Neural progenitor cell (in vitro differentiated cells): ENCODE measurements at regions not wholly inside any gene's neighbourhood (a gene's known extent, or its start where the extent isn't known, plus 50 kb on each side); places are given as distances from the start of the nearest gene placed in this dataset.

Experiments used
- DNase-seq: peaks from one replicate; pipeline ENCODE4 v3.0.0-alpha.2; 2016; ENCODE audit warnings: low spot score
- H2AFZ ChIP-seq: fragments of 200-600 bp; sonication (generic); replicated peaks from 2 replicates; pipeline ENCODE4 v1.6.1; 2016; ENCODE audit warnings: antibody characterized with exemption
- H3F3A ChIP-seq: fragments of 200-600 bp; sonication (generic); 2 replicates; pipeline ENCODE4 v1.6.1; 2016; ENCODE audit warnings: antibody characterized with exemption, low read depth
- H3K27ac ChIP-seq: fragments of 200-600 bp; sonication (generic); 2 replicates; pipeline ENCODE4 v1.5.1; 2016; ENCODE audit warnings: mild to moderate bottlenecking
- H3K27me3 ChIP-seq: fragments of 200-600 bp; sonication (generic); 2 replicates; pipeline ENCODE4 v1.6.1; 2016; ENCODE audit warnings: mild to moderate bottlenecking, moderate library complexity
- H3K36me3 ChIP-seq: fragments of 200-600 bp; sonication (generic); 2 replicates; pipeline ENCODE4 v1.5.1; 2016
- H3K4me1 ChIP-seq: fragments of 200-600 bp; sonication (generic); 2 replicates; pipeline ENCODE4 v1.6.1; 2016; ENCODE audit warnings: mixed run types
- H3K4me2 ChIP-seq: fragments of 200-600 bp; sonication (generic); 2 replicates; pipeline ENCODE4 v1.6.1; 2016
- H3K4me3 ChIP-seq: fragments of 200-600 bp; sonication (generic); 2 replicates; pipeline ENCODE4 v1.5.1; 2016
- H3K79me2 ChIP-seq: fragments of 200-600 bp; sonication (generic); 2 replicates; pipeline ENCODE4 v1.6.1; 2016; ENCODE audit warnings: low read depth
- H3K9ac ChIP-seq: fragments of 200-600 bp; sonication (generic); 2 replicates; pipeline ENCODE4 v1.6.1; 2016
- H3K9me3 ChIP-seq: fragments of 200-600 bp; sonication (generic); 2 replicates; pipeline ENCODE4 v1.5.1; 2016; ENCODE audit warnings: low read depth
- H4K20me1 ChIP-seq: fragments of 200-600 bp; sonication (generic); 2 replicates; pipeline ENCODE4 v1.6.1; 2016; ENCODE audit warnings: low read depth
- H3K27ac Mint-ChIP-seq: 3 replicates; pipeline ENCODE4 v1.8.0; 2021; ENCODE audit warnings: mixed read lengths
- H3K27me3 Mint-ChIP-seq: 2 replicates; pipeline ENCODE4 v1.8.0; 2022; ENCODE audit warnings: low read depth, mild to moderate bottlenecking, inconsistent platforms, moderate library complexity, mixed read lengths; ENCODE audit not compliant: insufficient read depth
- H3K36me3 Mint-ChIP-seq: 3 replicates; pipeline ENCODE4 v1.8.0; 2021; ENCODE audit warnings: mixed read lengths
- H3K4me1 Mint-ChIP-seq: 3 replicates; pipeline ENCODE4 v1.8.0; 2021; ENCODE audit warnings: mixed read lengths
- H3K4me3 Mint-ChIP-seq: 3 replicates; pipeline ENCODE4 v1.8.0; 2021; ENCODE audit warnings: mild to moderate bottlenecking, moderate library complexity, mixed read lengths
- H3K9me3 Mint-ChIP-seq: 3 replicates; pipeline ENCODE4 v1.8.0; 2020; ENCODE audit warnings: mixed read lengths
- EZH2 ChIP-seq: fragments of 200-600 bp; sonication (generic); IDR thresholded peaks from 2 replicates; pipeline ENCODE4 v1.6.1; 2017; ENCODE audit warnings: antibody characterized with exemption, mild to moderate bottlenecking, moderate library complexity
- EZH2phosphoT487 ChIP-seq: fragments of 200-600 bp; sonication (generic); IDR thresholded peaks from 2 replicates; pipeline ENCODE4 v1.6.1; 2017; ENCODE audit warnings: antibody characterized with exemption
- TF ChIP-seq, protein P1 (sequence below): fragments of 200-600 bp; sonication (generic); IDR thresholded peaks from 2 replicates; pipeline ENCODE4 v1.5.1; 2017; ENCODE audit warnings: antibody characterized with exemption, mild to moderate bottlenecking

DNA sequence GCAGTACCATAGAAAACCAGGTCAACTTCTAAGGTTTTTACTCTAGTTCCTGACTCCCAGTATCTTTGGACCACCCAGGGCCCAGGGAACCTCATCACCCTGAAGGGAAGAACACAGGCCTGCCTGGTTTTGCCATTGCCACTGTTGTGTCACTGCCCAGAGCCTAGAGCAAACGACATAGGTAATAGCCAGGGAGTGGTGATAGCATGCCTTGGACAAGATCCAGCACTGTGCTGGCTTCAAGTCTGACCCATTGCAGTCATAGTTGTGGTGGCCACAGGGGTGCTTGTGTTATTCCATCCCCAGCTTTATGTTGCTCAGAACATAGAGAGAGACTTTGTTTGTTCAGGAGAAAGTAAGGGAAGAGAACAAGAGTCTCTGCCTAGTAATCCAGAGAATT lies 2310.2 kb downstream of the LRRC4C start:
- H3K4me1 ChIP-seq: no peaks in the 10 kb centered on the region
- H3K27ac ChIP-seq: no peak overlapping the region
- no peaks in the 10 kb centered on the region for H3K9me3 ChIP-seq
- Mint-ChIP-seq H3K27me3 (no peaks in the 10 kb centered on the region), H3K9me3 (no peaks in the 10 kb centered on the region), H3K36me3 (no peaks in the 10 kb centered on the region), H3K4me1 (no peaks in the 10 kb centered on the region), H3K4me3 (no peak overlapping the region), H3K27ac (no peak overlapping the region)
- TF ChIP-seq, protein P1, sequence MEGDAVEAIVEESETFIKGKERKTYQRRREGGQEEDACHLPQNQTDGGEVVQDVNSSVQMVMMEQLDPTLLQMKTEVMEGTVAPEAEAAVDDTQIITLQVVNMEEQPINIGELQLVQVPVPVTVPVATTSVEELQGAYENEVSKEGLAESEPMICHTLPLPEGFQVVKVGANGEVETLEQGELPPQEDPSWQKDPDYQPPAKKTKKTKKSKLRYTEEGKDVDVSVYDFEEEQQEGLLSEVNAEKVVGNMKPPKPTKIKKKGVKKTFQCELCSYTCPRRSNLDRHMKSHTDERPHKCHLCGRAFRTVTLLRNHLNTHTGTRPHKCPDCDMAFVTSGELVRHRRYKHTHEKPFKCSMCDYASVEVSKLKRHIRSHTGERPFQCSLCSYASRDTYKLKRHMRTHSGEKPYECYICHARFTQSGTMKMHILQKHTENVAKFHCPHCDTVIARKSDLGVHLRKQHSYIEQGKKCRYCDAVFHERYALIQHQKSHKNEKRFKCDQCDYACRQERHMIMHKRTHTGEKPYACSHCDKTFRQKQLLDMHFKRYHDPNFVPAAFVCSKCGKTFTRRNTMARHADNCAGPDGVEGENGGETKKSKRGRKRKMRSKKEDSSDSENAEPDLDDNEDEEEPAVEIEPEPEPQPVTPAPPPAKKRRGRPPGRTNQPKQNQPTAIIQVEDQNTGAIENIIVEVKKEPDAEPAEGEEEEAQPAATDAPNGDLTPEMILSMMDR: no peak
- TF ChIP-seq EZH2phosphoT487 (no peak), EZH2 (no peak)
- H3K79me2 ChIP-seq: no peaks in the 10 kb centered on the region
- H3K4me3 ChIP-seq: no peak overlapping the region
- H3F3A ChIP-seq: no peaks in the 10 kb centered on the region
- no peak for DNase-seq
- H3K9ac ChIP-seq: no peak overlapping the region
- H4K20me1 ChIP-seq: no peaks in the 10 kb centered on the region
- H2AFZ ChIP-seq: no peak overlapping the region
- H3K36me3 ChIP-seq: no peaks in the 10 kb centered on the region
- H3K27me3 ChIP-seq: no peaks in the 10 kb centered on the region
- no peak overlapping the region for H3K4me2 ChIP-seq

DNA sequence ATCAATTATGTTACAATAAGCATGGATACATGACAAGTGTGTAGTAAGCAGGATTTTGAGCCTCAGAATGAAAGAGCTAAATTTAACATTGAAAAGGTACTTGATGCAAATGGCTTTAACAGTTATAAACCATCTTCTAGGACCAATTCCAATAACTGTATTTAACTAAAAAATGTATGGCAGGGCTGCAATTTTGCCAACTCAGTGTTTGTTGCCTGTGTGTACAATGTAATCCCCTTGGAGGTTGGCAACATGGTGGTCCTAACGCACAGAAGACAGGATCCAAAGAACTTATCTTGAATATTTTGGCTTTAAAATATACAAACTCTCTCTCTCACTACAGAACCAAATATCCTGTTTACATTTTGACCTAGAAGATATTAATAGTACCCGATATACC lies 2314.1 kb downstream of the LRRC4C start:
- no peaks in the 10 kb centered on the region for H3K27me3 Mint-ChIP-seq
- no peaks in the 10 kb centered on the region for H3K36me3 ChIP-seq
- no peaks in the 10 kb centered on the region for H3K27me3 ChIP-seq
- H3K36me3 Mint-ChIP-seq: no peaks in the 10 kb centered on the region
- H3K4me3 Mint-ChIP-seq: no peak overlapping the region
- no peak for DNase-seq
- no peak overlapping the region for H2AFZ ChIP-seq
- no peaks in the 10 kb centered on the region for H3K4me1 Mint-ChIP-seq
- no peak overlapping the region for H3K4me2 ChIP-seq
- H3K9ac ChIP-seq: no peak overlapping the region
- H3K4me3 ChIP-seq: no peak overlapping the region
- no peaks in the 10 kb centered on the region for H4K20me1 ChIP-seq
- TF ChIP-seq, protein P1: no peak
- TF ChIP-seq EZH2phosphoT487 (no peak), EZH2 (no peak)
- H3K27ac Mint-ChIP-seq: no peak overlapping the region
- no peaks in the 10 kb centered on the region for H3K4me1 ChIP-seq
- no peaks in the 10 kb centered on the region for H3K9me3 ChIP-seq
- H3K79me2 ChIP-seq: no peaks in the 10 kb centered on the region
- no peaks in the 10 kb centered on the region for H3F3A ChIP-seq
- no peaks in the 10 kb centered on the region for H3K9me3 Mint-ChIP-seq
- H3K27ac ChIP-seq: no peak overlapping the region

DNA sequence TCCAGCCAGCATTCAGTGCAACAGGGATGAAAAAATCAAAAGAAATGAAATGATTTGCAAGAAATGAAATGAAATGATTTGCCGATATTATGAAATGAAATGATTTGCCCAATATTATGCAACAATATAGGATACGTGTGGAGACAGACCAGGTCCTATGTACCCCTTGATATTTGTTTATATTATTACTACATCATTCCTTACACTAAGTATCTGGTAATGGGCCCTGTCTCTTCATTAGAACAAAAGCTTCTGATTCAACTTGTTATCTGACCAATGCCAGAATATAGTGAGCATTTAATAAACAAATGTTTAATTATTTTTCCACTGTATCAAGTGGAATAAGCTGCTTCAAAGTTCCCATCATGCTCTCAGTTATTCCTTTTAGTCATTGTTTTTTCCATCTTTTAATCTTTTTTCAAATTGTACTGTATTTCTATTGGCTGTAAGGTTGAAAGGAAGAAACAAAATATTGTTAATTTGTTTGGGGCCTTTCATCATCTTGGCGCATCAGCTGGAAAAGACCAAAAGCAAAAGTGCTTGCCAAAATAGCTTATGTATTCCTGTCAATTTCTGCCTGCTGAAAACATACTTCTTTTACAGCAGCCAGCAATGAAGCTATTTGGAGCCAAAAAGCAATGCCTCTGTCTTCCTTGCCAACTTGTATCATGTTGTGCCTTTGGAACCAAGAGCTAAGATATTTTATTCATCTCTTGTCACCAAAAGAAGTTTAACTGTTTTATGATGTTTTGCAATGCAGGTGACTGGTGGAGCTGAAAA lies 2314.9 kb downstream of the LRRC4C start:
- Histone ChIP-seq H3F3A (no peaks in the 10 kb centered on the region), H3K36me3 (no peaks in the 10 kb centered on the region), H2AFZ (peak overlapping the region; percentile 30), H3K4me3 (no peak overlapping the region), H3K4me1 (no peaks in the 10 kb centered on the region), H3K27me3 (no peaks in the 10 kb centered on the region), H4K20me1 (no peaks in the 10 kb centered on the region), H3K9me3 (no peaks in the 10 kb centered on the region), H3K27ac (no peak overlapping the region), H3K9ac (no peak overlapping the region), H3K4me2 (no peak overlapping the region), H3K79me2 (no peaks in the 10 kb centered on the region)
- Mint-ChIP-seq H3K36me3 (no peaks in the 10 kb centered on the region), H3K4me3 (no peak overlapping the region), H3K4me1 (no peaks in the 10 kb centered on the region), H3K9me3 (no peaks in the 10 kb centered on the region), H3K27me3 (no peaks in the 10 kb centered on the region), H3K27ac (no peak overlapping the region)
- TF ChIP-seq EZH2: no peak
- TF ChIP-seq, protein P1: no peak
- no peak for TF ChIP-seq EZH2phosphoT487
- DNase-seq: no peak
